CD4-positive, alpha-beta T cell treated with Interleukin-2 at 100 ng/mL for 4 hours (primary cell): ENCODE measurements at regions not wholly inside any gene's neighbourhood (a gene's known extent, or its start where the extent isn't known, plus 50 kb on each side); places are given as distances from the start of the nearest gene placed in this dataset.

ENCODE experiments used
- DNase-seq: peaks from one replicate; pipeline ENCODE4 v3.0.0-alpha.2; 2020; ENCODE audit warnings: low spot score

- DNase-seq, result no peak
These were observed 136.2 kb upstream of the ZBTB40 start for GRCh38 chr1:22315315-22316078.

GRCh38 chr1:22317231-22317919 is 134.3 kb upstream of the ZBTB40 start:
- no peak for DNase-seq

- DNase-seq, result no peak
These were observed 133.8 kb upstream of the ZBTB40 start for GRCh38 chr1:22317920-22318243.

GRCh38 chr1:22318279-22318981 is 133.2 kb upstream of the ZBTB40 start:
- no peak for DNase-seq

- DNase-seq, result no peak
These were observed 132.0 kb upstream of the ZBTB40 start for GRCh38 chr1:22319608-22320007.

- no peak for DNase-seq
These were observed 130.9 kb upstream of the ZBTB40 start for GRCh38 chr1:22320587-22321344.

- DNase-seq, result no peak
These were observed 129.7 kb upstream of the ZBTB40 start for GRCh38 chr1:22321917-22322316.

GRCh38 chr1:22323141-22323845 is 128.4 kb upstream of the ZBTB40 start:
- DNase-seq, result no peak

- no peak for DNase-seq
These were observed 127.7 kb upstream of the ZBTB40 start for GRCh38 chr1:22323846-22324504.

GRCh38 chr1:22325531-22326371 is 125.9 kb upstream of the ZBTB40 start:
- DNase-seq, result no peak

- DNase-seq, result no peak
These were observed 125.2 kb upstream of the ZBTB40 start for GRCh38 chr1:22326372-22326915.

GRCh38 chr1:22326931-22327330 is 124.7 kb upstream of the ZBTB40 start:
- no peak for DNase-seq

GRCh38 chr1:22327411-22327810 is 124.2 kb upstream of the ZBTB40 start:
- DNase-seq, result no peak

- DNase-seq, result no peak
These were observed 123.1 kb upstream of the ZBTB40 start for GRCh38 chr1:22328331-22329147.

GRCh38 chr1:22329148-22329515 is 122.5 kb upstream of the ZBTB40 start:
- DNase-seq, result no peak

GRCh38 chr1:22330092-22330759 is 121.4 kb upstream of the ZBTB40 start:
- DNase-seq, result no peak

GRCh38 chr1:22330760-22331119 is 120.9 kb upstream of the ZBTB40 start:
- no peak for DNase-seq

- DNase-seq, result no peak
These were observed 119.8 kb upstream of the ZBTB40 start for GRCh38 chr1:22331618-22332423.
